T-helper 2 cell treated with Interferon-gamma antibody and Interleukin-4, amounts not matched to agents 5 μg/mL and 100 μg/mL, for 36 hours (primary cell): ENCODE measurements at regions not wholly inside any gene's neighbourhood (a gene's known extent, or its start where the extent isn't known, plus 50 kb on each side); places are given as distances from the start of the nearest gene placed in this dataset.

Experiments
- DNase-seq: peaks from one replicate; pipeline ENCODE4 v3.0.0; 2021; ENCODE audit warnings: low spot score
- H3K27ac Mint-ChIP-seq: one replicate; pipeline ENCODE4 v1.8.0; 2021; ENCODE audit warnings: mild to moderate bottlenecking, mixed read lengths
- H3K27me3 Mint-ChIP-seq: one replicate; pipeline ENCODE4 v1.8.0; 2021; ENCODE audit warnings: low read depth, mixed read lengths
- H3K36me3 Mint-ChIP-seq: one replicate; pipeline ENCODE4 v1.8.0; 2021; ENCODE audit warnings: low read depth, mixed read lengths
- H3K4me1 Mint-ChIP-seq: one replicate; pipeline ENCODE4 v1.8.0; 2021; ENCODE audit warnings: low read depth, mixed read lengths
- H3K4me3 Mint-ChIP-seq: one replicate; pipeline ENCODE4 v1.8.0; 2022; ENCODE audit warnings: mild to moderate bottlenecking, moderate library complexity, mixed read lengths
- H3K9me3 Mint-ChIP-seq: one replicate; pipeline ENCODE4 v1.8.0; 2021; ENCODE audit warnings: mixed read lengths

- Mint-ChIP-seq H3K27me3 (peaks cover 11% of the 10 kb centered on the region), H3K9me3 (no peaks in the 10 kb centered on the region), H3K4me1 (no peaks in the 10 kb centered on the region), H3K4me3 (no peak overlapping the region), H3K27ac (no peak overlapping the region), H3K36me3 (no peaks in the 10 kb centered on the region)
- no peak for DNase-seq
Measured at GRCh38 chr7:25384788-25385505, 156.7 kb upstream of the NPVF start.

- Mint-ChIP-seq H3K36me3 (no peaks in the 10 kb centered on the region), H3K27me3 (peaks cover 15% of the 10 kb centered on the region), H3K4me3 (no peak overlapping the region), H3K4me1 (no peaks in the 10 kb centered on the region), H3K9me3 (no peaks in the 10 kb centered on the region), H3K27ac (no peak overlapping the region)
- DNase-seq: no peak
Measured at GRCh38 chr7:25385506-25386136, 157.3 kb upstream of the NPVF start.

DNA sequence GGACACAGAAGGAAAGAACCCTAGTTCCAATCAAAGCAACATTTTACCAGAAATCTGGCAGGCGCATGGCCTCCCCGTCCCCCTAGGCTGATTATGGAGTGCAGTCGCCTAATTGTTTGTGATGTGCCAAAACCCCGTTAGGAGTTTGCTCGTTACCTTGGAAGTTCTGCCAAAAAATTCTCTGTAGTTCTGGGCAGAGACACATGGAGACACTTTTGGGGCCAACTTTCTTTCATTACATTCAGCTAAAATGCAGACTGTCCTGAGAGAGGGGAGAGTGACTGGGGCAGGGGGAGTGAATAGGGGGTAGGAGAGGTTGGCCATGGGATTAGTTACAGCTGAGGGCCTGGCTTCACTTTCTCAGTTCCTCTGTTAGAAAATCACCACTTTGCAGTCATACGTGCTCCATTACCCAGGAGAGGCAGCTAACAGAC, 158.0 kb upstream of the NPVF start:
- no peaks in the 10 kb centered on the region for H3K9me3 Mint-ChIP-seq

GRCh38 chr7:25388681-25389080, 160.4 kb upstream of the NPVF start:
- H3K9me3 Mint-ChIP-seq: no peaks in the 10 kb centered on the region
- H3K27ac Mint-ChIP-seq: no peak overlapping the region
- H3K36me3 Mint-ChIP-seq: no peaks in the 10 kb centered on the region
- H3K27me3 Mint-ChIP-seq: peaks cover 15% of the 10 kb centered on the region
- H3K4me1 Mint-ChIP-seq: no peaks in the 10 kb centered on the region
- H3K4me3 Mint-ChIP-seq: no peak overlapping the region
- DNase-seq: no peak

More for the DNA sequence above, 158.0 kb upstream of the NPVF start:
- H3K36me3 Mint-ChIP-seq: no peaks in the 10 kb centered on the region
- no peaks in the 10 kb centered on the region for H3K4me1 Mint-ChIP-seq
- H3K4me3 Mint-ChIP-seq: no peak overlapping the region
- H3K27me3 Mint-ChIP-seq: peaks cover 15% of the 10 kb centered on the region
- no peak overlapping the region for H3K27ac Mint-ChIP-seq
- no peak for DNase-seq

DNA sequence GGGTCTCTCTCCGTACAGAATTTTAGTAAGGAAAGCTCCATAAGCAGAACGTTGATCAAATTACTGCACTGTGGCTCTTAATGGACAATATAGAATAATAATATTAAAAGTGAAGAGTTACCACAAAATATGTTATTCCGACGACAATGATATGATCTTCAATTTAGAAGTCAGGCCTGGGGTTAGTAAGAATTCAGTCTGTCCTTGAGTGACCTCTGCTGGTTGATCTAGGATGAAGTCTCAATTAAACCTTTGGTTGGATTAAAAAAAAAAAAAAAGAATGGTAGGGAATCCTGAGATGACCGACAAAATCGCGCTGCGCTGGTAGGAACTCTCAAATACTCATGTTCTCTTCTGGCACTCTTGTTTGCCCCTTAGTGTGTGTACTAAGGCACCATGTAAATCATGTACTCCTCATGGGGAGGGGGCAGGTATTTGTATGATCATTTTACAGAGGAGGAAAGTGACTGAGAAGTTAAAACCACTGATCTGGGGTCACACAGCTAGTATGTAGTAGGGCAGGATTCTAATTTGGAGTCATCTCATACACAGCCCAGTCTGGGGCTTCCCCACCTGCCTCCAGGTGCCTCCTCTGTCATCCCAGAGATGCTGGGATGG, 161.3 kb upstream of the NPVF start:
- H3K4me1 Mint-ChIP-seq: no peaks in the 10 kb centered on the region
- H3K4me3 Mint-ChIP-seq: no peak overlapping the region
- H3K9me3 Mint-ChIP-seq: no peaks in the 10 kb centered on the region
- no peak for DNase-seq
- H3K27ac Mint-ChIP-seq: no peak overlapping the region
- no peaks in the 10 kb centered on the region for H3K36me3 Mint-ChIP-seq
- peaks cover 18% of the 10 kb centered on the region for H3K27me3 Mint-ChIP-seq

DNA sequence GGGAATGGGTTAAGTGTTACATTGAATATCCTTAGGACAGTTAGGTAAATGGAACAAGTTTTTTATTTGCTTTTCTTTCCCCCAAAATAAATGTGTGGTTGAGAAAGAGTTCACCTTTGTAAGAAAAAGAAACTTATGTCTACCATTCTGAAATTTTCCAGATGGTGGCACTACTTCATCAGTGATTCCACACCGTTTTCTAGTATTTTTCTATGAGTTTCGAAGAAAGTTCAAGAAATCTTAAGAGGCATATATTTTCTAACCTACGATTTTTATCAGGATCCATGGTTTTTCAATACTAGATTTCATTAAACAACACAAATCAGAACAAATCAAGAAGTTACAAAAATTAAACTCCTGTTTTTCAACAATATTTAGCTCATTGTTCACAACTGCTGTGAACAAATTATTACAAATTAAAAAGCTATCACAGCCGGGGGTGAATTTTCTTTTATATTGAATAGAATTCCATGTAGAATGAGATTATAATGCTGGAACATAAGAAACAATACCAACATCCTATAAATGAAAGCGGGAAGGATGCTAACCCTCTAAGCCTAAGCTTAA, 163.1 kb upstream of the NPVF start:
- Mint-ChIP-seq H3K36me3 (no peaks in the 10 kb centered on the region), H3K27me3 (peaks cover 20% of the 10 kb centered on the region), H3K9me3 (no peaks in the 10 kb centered on the region), H3K4me3 (no peak overlapping the region), H3K4me1 (no peaks in the 10 kb centered on the region), H3K27ac (no peak overlapping the region)
- DNase-seq: no peak

GRCh38 chr7:25391961-25392587, 163.8 kb upstream of the NPVF start:
- Mint-ChIP-seq H3K4me3 (no peak overlapping the region), H3K36me3 (no peaks in the 10 kb centered on the region), H3K27ac (no peak overlapping the region), H3K9me3 (no peaks in the 10 kb centered on the region), H3K27me3 (peaks cover 20% of the 10 kb centered on the region), H3K4me1 (no peaks in the 10 kb centered on the region)
- no peak for DNase-seq

DNA sequence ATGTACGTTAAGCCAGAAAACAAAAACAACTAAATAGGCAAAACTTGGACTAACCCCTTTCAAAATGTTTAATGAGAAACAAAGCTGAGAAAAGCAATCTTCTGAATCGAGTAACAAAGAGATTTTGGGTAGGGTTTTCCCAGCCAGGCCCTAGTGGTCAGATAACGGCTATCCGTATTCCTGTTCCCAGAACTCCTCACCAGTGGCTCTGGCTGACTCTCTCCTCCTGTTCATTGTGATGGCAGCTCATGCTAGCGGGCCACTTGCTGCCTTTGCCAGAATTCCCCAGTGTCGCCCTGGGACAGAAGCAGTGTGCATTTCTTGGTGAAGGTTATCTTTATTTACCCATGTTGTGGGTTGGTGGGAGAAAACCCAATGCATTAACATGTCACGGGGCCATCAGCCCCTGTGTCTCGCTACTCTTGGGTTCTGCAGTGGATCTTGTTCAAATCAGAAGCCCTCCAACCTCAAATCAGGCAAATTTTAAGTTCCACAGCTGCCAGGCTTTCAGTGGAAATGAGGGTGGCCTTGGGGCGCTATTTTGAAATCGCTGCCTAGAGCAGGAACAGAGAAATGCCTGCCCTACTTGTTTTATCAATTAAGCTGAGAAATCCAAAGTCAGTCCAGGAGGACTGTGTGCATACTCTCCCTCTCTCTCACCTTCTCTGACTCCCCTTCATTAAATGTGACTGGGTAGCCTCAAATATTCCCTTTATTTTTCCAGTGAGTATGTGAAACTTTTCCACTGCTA, 164.5 kb upstream of the NPVF start:
- peaks cover 22% of the 10 kb centered on the region for H3K27me3 Mint-ChIP-seq
- H3K27ac Mint-ChIP-seq: no peak overlapping the region
- DNase-seq: no peak
- H3K36me3 Mint-ChIP-seq: no peaks in the 10 kb centered on the region
- no peaks in the 10 kb centered on the region for H3K9me3 Mint-ChIP-seq
- no peak overlapping the region for H3K4me3 Mint-ChIP-seq
- no peaks in the 10 kb centered on the region for H3K4me1 Mint-ChIP-seq

DNA sequence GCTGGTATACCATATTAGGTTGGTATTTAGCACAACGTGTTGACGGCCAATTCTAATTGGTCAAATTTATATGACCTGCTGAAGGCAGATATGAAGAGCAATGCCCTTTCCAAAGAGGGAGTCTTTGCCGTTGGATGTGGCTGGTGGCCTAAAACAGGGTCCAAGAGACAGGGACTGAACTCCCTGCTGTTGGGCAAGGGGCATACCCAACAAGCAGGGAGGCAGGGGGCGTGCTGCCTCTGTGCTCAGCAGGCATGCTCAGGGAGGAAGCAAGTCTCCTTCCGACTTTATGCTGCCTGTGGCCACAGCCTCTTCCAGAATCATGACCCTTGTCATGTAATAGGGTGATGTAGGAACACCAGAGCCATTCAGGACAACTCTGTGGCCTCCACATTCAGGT, 167.7 kb upstream of the NPVF start:
- Mint-ChIP-seq H3K4me1 (no peaks in the 10 kb centered on the region), H3K9me3 (no peaks in the 10 kb centered on the region), H3K36me3 (no peaks in the 10 kb centered on the region), H3K4me3 (no peak overlapping the region), H3K27ac (no peak overlapping the region), H3K27me3 (peaks cover 9% of the 10 kb centered on the region)
- DNase-seq: no peak

- H3K9me3 Mint-ChIP-seq: no peaks in the 10 kb centered on the region
- no peaks in the 10 kb centered on the region for H3K4me1 Mint-ChIP-seq
- no peak for DNase-seq
- no peak overlapping the region for H3K4me3 Mint-ChIP-seq
- no peaks in the 10 kb centered on the region for H3K36me3 Mint-ChIP-seq
- no peak overlapping the region for H3K27ac Mint-ChIP-seq
- H3K27me3 Mint-ChIP-seq: peaks cover 9% of the 10 kb centered on the region
Measured at GRCh38 chr7:25396668-25397067, 168.4 kb upstream of the NPVF start.

DNA sequence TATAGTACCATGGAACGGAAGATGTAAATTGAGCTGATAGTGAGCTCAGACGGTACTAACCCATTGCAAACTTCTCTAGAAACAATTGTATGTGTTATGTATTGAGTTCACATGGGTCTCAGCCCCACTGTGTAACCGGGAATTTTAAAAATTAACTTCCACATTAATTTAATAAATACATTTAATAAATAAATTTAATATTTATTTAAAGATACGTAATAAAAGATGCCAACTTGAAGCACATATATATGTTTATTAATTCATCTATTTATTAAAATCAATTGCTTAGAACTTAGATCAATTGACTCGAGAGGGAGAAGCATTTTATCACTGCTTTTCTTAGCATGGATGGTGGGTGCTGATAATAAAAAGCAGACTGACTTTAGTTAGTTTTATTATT, 170.1 kb upstream of the NPVF start:
- Mint-ChIP-seq H3K27ac (no peak overlapping the region), H3K9me3 (no peaks in the 10 kb centered on the region), H3K27me3 (peaks cover 7% of the 10 kb centered on the region), H3K4me1 (no peaks in the 10 kb centered on the region), H3K4me3 (no peak overlapping the region), H3K36me3 (no peaks in the 10 kb centered on the region)
- DNase-seq: no peak

- no peak for DNase-seq
- H3K9me3 Mint-ChIP-seq: no peaks in the 10 kb centered on the region
- no peaks in the 10 kb centered on the region for H3K36me3 Mint-ChIP-seq
- H3K4me3 Mint-ChIP-seq: no peak overlapping the region
- no peak overlapping the region for H3K27ac Mint-ChIP-seq
- peaks cover 3% of the 10 kb centered on the region for H3K27me3 Mint-ChIP-seq
- H3K4me1 Mint-ChIP-seq: no peaks in the 10 kb centered on the region
Measured at GRCh38 chr7:25399000-25399750, 170.9 kb upstream of the NPVF start.

DNA sequence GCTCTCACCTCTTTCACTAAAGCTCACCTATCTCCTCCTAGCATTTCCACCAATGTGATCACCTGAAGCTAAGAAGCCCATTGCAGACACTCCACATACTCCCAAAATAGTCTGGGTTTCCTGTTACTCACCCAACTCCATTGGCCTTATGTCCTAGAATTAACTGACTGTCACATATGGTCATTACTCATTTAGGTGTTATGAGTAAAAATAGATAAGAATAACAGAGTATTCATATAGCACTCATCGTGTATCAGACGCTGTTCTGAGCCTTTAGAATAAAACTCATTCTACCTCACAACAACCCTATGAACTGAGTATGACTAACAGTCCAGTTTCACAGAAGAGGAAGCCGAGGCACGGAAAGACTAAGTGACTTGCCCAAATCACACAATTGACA, 174.2 kb upstream of the NPVF start:
- DNase-seq: no peak
- H3K27ac Mint-ChIP-seq: no peak overlapping the region
- H3K36me3 Mint-ChIP-seq: no peaks in the 10 kb centered on the region
- H3K4me3 Mint-ChIP-seq: no peak overlapping the region
- no peaks in the 10 kb centered on the region for H3K27me3 Mint-ChIP-seq
- no peaks in the 10 kb centered on the region for H3K9me3 Mint-ChIP-seq
- H3K4me1 Mint-ChIP-seq: no peaks in the 10 kb centered on the region
